ENCODE measurements at regions not wholly inside any gene's neighbourhood (a gene's known extent, or its start where the extent isn't known, plus 50 kb on each side); places are given as distances from the start of the nearest gene placed in this dataset.
"Not testable (repeated sequence)": the region's sequence is repeated elsewhere in the genome, so short reads cannot be mapped to it uniquely, and the experiment has no call there.

DNA sequence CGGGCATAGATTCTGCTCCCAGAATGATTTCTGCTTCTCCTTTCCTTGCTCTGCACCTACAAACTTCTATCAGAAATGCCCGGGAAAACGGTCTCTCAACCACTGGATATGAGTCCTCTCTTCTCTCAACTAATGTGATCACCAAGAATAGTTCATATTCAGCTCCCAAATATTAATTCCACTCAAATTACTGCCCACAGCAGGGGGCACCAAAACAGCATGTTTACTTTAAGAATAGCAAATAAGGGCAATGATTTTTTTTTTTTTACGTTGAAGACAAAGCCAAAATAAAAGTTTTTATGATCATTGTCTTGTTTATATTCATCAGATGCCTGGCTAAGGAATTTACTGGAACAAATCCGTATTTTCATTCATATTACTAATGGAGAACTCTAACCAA, 94.9 kb upstream of the PRSS1 start:
- no peak for TF ChIP-seq SUZ12 (IDR thresholded peaks at IDR 0.05; ENCODE audit: extremely low read depth, insufficient read depth, insufficient read length)
- no peak for TF ChIP-seq YY1 (IDR thresholded peaks at IDR 0.05; ENCODE audit: insufficient read depth, insufficient read length)
- no peak for TF ChIP-seq ZNF274 (IDR thresholded peaks at IDR 0.05; ENCODE audit: low read depth, low read length)
- Histone ChIP-seq H3K4me1 (ENCODE audit: insufficient read depth, insufficient read length) (no peaks in the 10 kb centered on the region), H3K36me3 (ENCODE audit: insufficient read depth, insufficient read length, low read length) (no peaks in the 10 kb centered on the region), H3K4me3 (ENCODE audit: insufficient read length, low read depth) (no peak overlapping the region), H3K9ac (ENCODE audit: insufficient read length, low read depth) (no peak overlapping the region), H3K9me3 (ENCODE audit: insufficient read depth, low read length) (no peaks in the 10 kb centered on the region), H3K27me3 (ENCODE audit: insufficient read depth, insufficient read length) (no peaks in the 10 kb centered on the region)
- no peak for DNase-seq (ENCODE audit: low read depth, low spot score)

DNA sequence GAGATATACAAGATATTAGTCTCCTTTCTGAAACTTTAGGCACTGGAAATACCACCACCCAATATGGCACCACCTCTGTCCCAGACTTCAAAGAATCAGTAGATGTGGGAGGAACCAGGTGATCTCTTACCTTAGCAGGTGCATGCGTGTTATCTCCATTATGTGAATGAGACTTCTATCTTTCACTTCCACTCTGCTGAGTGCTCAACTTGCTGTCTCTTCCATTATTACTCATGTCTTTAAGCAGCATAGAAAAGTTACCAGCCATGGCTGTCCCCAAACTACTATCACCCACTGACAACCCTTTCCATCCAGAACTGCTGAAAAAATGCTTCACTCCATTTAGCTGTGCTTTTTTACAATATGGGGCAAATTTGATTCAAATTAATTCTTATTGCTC, 101.5 kb upstream of the PRSS1 start:
- TF ChIP-seq SUZ12 (IDR thresholded peaks at IDR 0.05; ENCODE audit: extremely low read depth, insufficient read depth, insufficient read length) (no peak), YY1 (IDR thresholded peaks at IDR 0.05; ENCODE audit: insufficient read depth, insufficient read length) (no peak), ZNF274 (IDR thresholded peaks at IDR 0.05; ENCODE audit: low read depth, low read length) (no peak)
- H3K4me3 ChIP-seq (ENCODE audit: insufficient read length, low read depth): no peak overlapping the region
- no peak overlapping the region for H3K9ac ChIP-seq (ENCODE audit: insufficient read length, low read depth)
- H3K9me3 ChIP-seq (ENCODE audit: insufficient read depth, low read length): no peaks in the 10 kb centered on the region
- H3K4me1 ChIP-seq (ENCODE audit: insufficient read depth, insufficient read length): no peaks in the 10 kb centered on the region
- H3K27me3 ChIP-seq (ENCODE audit: insufficient read depth, insufficient read length): no peaks in the 10 kb centered on the region
- no peaks in the 10 kb centered on the region for H3K36me3 ChIP-seq (ENCODE audit: insufficient read depth, insufficient read length, low read length)
- DNase-seq (ENCODE audit: low read depth, low spot score): no peak

- Histone ChIP-seq H3K4me3 (ENCODE audit: insufficient read length, low read depth) (no peak overlapping the region), H3K9me3 (ENCODE audit: insufficient read depth, low read length) (no peaks in the 10 kb centered on the region), H3K4me1 (ENCODE audit: insufficient read depth, insufficient read length) (no peaks in the 10 kb centered on the region), H3K27me3 (ENCODE audit: insufficient read depth, insufficient read length) (no peaks in the 10 kb centered on the region), H3K36me3 (ENCODE audit: insufficient read depth, insufficient read length, low read length) (no peaks in the 10 kb centered on the region), H3K9ac (ENCODE audit: insufficient read length, low read depth) (no peak overlapping the region)
- DNase-seq (ENCODE audit: low read depth, low spot score): no peak
- no peak for TF ChIP-seq ZNF274 (IDR thresholded peaks at IDR 0.05; ENCODE audit: low read depth, low read length)
- no peak for TF ChIP-seq SUZ12 (IDR thresholded peaks at IDR 0.05; ENCODE audit: extremely low read depth, insufficient read depth, insufficient read length)
- TF ChIP-seq YY1 (IDR thresholded peaks at IDR 0.05; ENCODE audit: insufficient read depth, insufficient read length): no peak
Measured at GRCh38 chr7:142646386-142647140, 102.7 kb upstream of the PRSS1 start.

- Histone ChIP-seq H3K9ac (ENCODE audit: insufficient read length, low read depth) (no peak overlapping the region), H3K36me3 (ENCODE audit: insufficient read depth, insufficient read length, low read length) (no peaks in the 10 kb centered on the region), H3K4me1 (ENCODE audit: insufficient read depth, insufficient read length) (no peaks in the 10 kb centered on the region), H3K4me3 (ENCODE audit: insufficient read length, low read depth) (no peak overlapping the region), H3K27me3 (ENCODE audit: insufficient read depth, insufficient read length) (no peaks in the 10 kb centered on the region), H3K9me3 (ENCODE audit: insufficient read depth, low read length) (no peaks in the 10 kb centered on the region)
- TF ChIP-seq SUZ12 (IDR thresholded peaks at IDR 0.05; ENCODE audit: extremely low read depth, insufficient read depth, insufficient read length): no peak
- TF ChIP-seq ZNF274 (IDR thresholded peaks at IDR 0.05; ENCODE audit: low read depth, low read length): no peak
- TF ChIP-seq YY1 (IDR thresholded peaks at IDR 0.05; ENCODE audit: insufficient read depth, insufficient read length): no peak
- no peak for DNase-seq (ENCODE audit: low read depth, low spot score)
Measured at GRCh38 chr7:142645777-142646176, 103.5 kb upstream of the PRSS1 start.

DNA sequence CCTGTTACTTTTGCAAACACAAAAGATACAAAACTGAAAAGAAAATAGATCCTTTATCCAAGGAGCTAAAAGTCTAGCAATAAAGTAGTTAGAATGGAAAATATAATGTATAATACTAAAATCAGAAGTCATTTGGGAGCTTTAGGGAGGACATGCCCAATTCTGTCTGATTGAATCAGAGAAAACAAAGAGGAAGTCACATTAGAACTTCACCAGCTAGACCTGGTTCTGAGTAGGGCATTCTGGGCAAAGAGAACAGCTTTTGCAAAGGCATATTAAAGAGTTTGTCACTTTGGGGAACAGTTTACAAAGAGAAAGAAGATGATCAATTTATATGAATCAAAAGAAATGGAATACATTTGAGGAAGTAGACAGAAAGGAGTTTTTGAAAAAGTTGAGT, 107.0 kb upstream of the PRSS1 start:
- H3K4me3 ChIP-seq (ENCODE audit: insufficient read length, low read depth): no peak overlapping the region
- no peaks in the 10 kb centered on the region for H3K27me3 ChIP-seq (ENCODE audit: insufficient read depth, insufficient read length)
- no peaks in the 10 kb centered on the region for H3K4me1 ChIP-seq (ENCODE audit: insufficient read depth, insufficient read length)
- H3K9me3 ChIP-seq (ENCODE audit: insufficient read depth, low read length): no peaks in the 10 kb centered on the region
- DNase-seq (ENCODE audit: low read depth, low spot score): no peak
- TF ChIP-seq ZNF274 (IDR thresholded peaks at IDR 0.05; ENCODE audit: low read depth, low read length): no peak
- TF ChIP-seq YY1 (IDR thresholded peaks at IDR 0.05; ENCODE audit: insufficient read depth, insufficient read length): no peak
- no peaks in the 10 kb centered on the region for H3K36me3 ChIP-seq (ENCODE audit: insufficient read depth, insufficient read length, low read length)
- H3K9ac ChIP-seq (ENCODE audit: insufficient read length, low read depth): no peak overlapping the region

DNA sequence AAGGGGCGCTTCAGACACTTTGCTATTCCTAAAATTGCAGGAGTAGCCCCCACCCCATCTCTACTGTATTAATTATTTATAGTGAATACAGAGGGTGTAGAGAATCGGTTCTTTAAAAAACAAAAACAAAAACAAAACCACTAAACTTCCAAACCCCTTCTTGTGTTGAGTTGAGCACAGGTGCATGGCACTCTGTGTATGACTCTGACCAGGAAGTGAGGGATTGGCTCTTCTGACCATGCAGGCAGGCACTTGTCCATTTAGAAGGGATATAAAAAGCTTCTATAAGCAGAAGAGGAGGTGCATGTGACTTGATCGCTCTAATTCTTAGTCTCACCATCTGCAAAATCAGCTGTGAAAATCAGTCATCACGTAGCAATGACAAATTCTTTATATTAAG, 108.0 kb upstream of the PRSS1 start:
- H3K27me3 ChIP-seq (ENCODE audit: insufficient read depth, insufficient read length); H3K4me1 ChIP-seq (ENCODE audit: insufficient read depth, insufficient read length); DNase-seq (ENCODE audit: low read depth, low spot score); H3K4me3 ChIP-seq (ENCODE audit: insufficient read length, low read depth); H3K9ac ChIP-seq (ENCODE audit: insufficient read length, low read depth); H3K9me3 ChIP-seq (ENCODE audit: insufficient read depth, low read length); H3K36me3 ChIP-seq (ENCODE audit: insufficient read depth, insufficient read length, low read length): not testable (repeated sequence)

DNA sequence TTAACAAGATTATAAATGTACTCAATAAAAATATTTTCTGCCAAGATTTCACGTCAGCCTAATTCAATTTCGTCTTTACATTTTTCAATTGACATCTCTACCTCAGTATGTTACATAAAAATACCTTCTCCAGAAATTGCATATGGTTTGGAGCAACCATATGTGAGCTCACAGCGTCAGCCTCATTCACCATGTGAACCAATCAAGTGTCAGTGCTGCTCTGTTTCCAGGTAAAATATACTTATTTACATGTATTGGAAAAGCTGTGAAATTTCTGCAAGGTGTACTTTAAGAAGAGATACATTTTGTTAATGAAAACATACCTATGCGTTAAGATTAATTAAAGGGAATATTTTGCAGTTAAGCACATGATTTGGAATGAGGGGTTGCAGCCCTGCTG, 110.7 kb upstream of the PRSS1 start:
- no peak for TF ChIP-seq SUZ12 (IDR thresholded peaks at IDR 0.05; ENCODE audit: extremely low read depth, insufficient read depth, insufficient read length)
- no peak for TF ChIP-seq ZNF274 (IDR thresholded peaks at IDR 0.05; ENCODE audit: low read depth, low read length)
- TF ChIP-seq YY1 (IDR thresholded peaks at IDR 0.05; ENCODE audit: insufficient read depth, insufficient read length): no peak
- H3K36me3 ChIP-seq (ENCODE audit: insufficient read depth, insufficient read length, low read length): no peaks in the 10 kb centered on the region

More for the DNA sequence above, 110.7 kb upstream of the PRSS1 start:
- Histone ChIP-seq H3K27me3 (ENCODE audit: insufficient read depth, insufficient read length) (no peaks in the 10 kb centered on the region), H3K9ac (ENCODE audit: insufficient read length, low read depth) (no peak overlapping the region), H3K4me1 (ENCODE audit: insufficient read depth, insufficient read length) (no peaks in the 10 kb centered on the region), H3K4me3 (ENCODE audit: insufficient read length, low read depth) (no peak overlapping the region), H3K9me3 (ENCODE audit: insufficient read depth, low read length) (no peaks in the 10 kb centered on the region)
- no peak for DNase-seq (ENCODE audit: low read depth, low spot score)
